GM23248 (cell line): ENCODE measurements at regions not wholly inside any gene's neighbourhood (a gene's known extent, or its start where the extent isn't known, plus 50 kb on each side); places are given as distances from the start of the nearest gene placed in this dataset.

Experiments
- DNase-seq: peaks from one replicate; pipeline ENCODE4 v3.0.0-alpha.2; 2015
- H2AFZ ChIP-seq: fragments of 200-600 bp; sonication (generic); 2 replicates; pipeline ENCODE4 v1.6.1; 2016; ENCODE audit warnings: antibody characterized with exemption
- H3F3A ChIP-seq: fragments of 200-600 bp; sonication (generic); 2 replicates; pipeline ENCODE4 v1.6.1; 2016; ENCODE audit warnings: mild to moderate bottlenecking, antibody characterized with exemption, mixed run types; ENCODE audit not compliant: insufficient read depth
- H3K27ac ChIP-seq: fragments of 200-600 bp; sonication (generic); 2 replicates; pipeline ENCODE4 v1.5.1; 2016; ENCODE audit warnings: mild to moderate bottlenecking
- H3K27me3 ChIP-seq: fragments of 200-600 bp; sonication (generic); replicated peaks from 2 replicates; pipeline ENCODE4 v1.6.1; 2016; ENCODE audit warnings: mild to moderate bottlenecking; ENCODE audit not compliant: insufficient read depth
- H3K36me3 ChIP-seq: fragments of 200-600 bp; sonication (generic); 2 replicates; pipeline ENCODE4 v1.6.1; 2016; ENCODE audit warnings: low read depth, mild to moderate bottlenecking
- H3K4me1 ChIP-seq: fragments of 200-600 bp; sonication (generic); 2 replicates; pipeline ENCODE4 v1.6.1; 2016; ENCODE audit warnings: mild to moderate bottlenecking; ENCODE audit not compliant: insufficient read depth
- H3K4me2 ChIP-seq: fragments of 200-600 bp; sonication (generic); one replicate; pipeline ENCODE4 v1.6.1; 2016; ENCODE audit warnings: mild to moderate bottlenecking; ENCODE audit not compliant: unreplicated experiment
- H3K4me3 ChIP-seq: fragments of 200-600 bp; sonication (generic); 2 replicates; pipeline ENCODE4 v1.5.1; 2016; ENCODE audit warnings: mild to moderate bottlenecking
- H3K79me2 ChIP-seq: fragments of 200-600 bp; sonication (generic); 2 replicates; pipeline ENCODE4 v1.6.1; 2016; ENCODE audit warnings: mild to moderate bottlenecking; ENCODE audit not compliant: insufficient read depth
- H3K9ac ChIP-seq: fragments of 200-600 bp; sonication (generic); 2 replicates; pipeline ENCODE4 v1.6.1; 2016; ENCODE audit warnings: mild to moderate bottlenecking
- H3K9me2 ChIP-seq: fragments of 200-600 bp; sonication (generic); 2 replicates; pipeline ENCODE4 v1.6.1; 2016; ENCODE audit warnings: mixed run types, mild to moderate bottlenecking, moderate library complexity; ENCODE audit not compliant: insufficient read depth
- H3K9me3 ChIP-seq: fragments of 200-600 bp; sonication (generic); one replicate; pipeline ENCODE4 v1.6.1; 2017; ENCODE audit warnings: low read depth
- H4K20me1 ChIP-seq: fragments of 200-600 bp; sonication (generic); 2 replicates; pipeline ENCODE4 v1.6.0; 2016; ENCODE audit not compliant: insufficient read depth
- EZH2 ChIP-seq: fragments of 200-600 bp; sonication (generic); IDR thresholded peaks from 2 replicates; pipeline ENCODE4 v1.6.1; 2018; ENCODE audit warnings: antibody characterized with exemption, mild to moderate bottlenecking; ENCODE audit not compliant: insufficient read depth, poor library complexity, severe bottlenecking
- EZH2phosphoT487 ChIP-seq: fragments of 200-600 bp; sonication (generic); IDR thresholded peaks from 2 replicates; pipeline ENCODE4 v1.6.1; 2018; ENCODE audit warnings: antibody characterized with exemption, moderate library complexity, mild to moderate bottlenecking, low read depth; ENCODE audit not compliant: insufficient read depth
- WGBS, 2 experiments: methylation state at CpG; one replicate each; pipeline ENCODE4 v1.1.6; 2015 to 2017; ENCODE audit warnings: low lambda C conversion rate in 2 of 2, low coverage in 1 of 2; ENCODE audit errors: missing lambda C conversion rate in 2 of 2; 5-methylcytosine and 5-hydroxymethylcytosine counted together
- in situ Hi-C: fragments of 300-500 bp; cut with MboI; formaldehyde crosslinking; loops from 2 replicates; pipeline ENCODE4 v1.15.0; 2020

- Histone ChIP-seq H3K9me3 (no peaks in the 10 kb centered on the region), H3K9me2 (no peaks in the 10 kb centered on the region), H2AFZ (no peak overlapping the region), H3K36me3 (no peaks in the 10 kb centered on the region), H3K27ac (no peak overlapping the region), H3K79me2 (no peaks in the 10 kb centered on the region), H3K4me2 (no peak overlapping the region), H3K9ac (no peak overlapping the region), H4K20me1 (no peaks in the 10 kb centered on the region), H3K27me3 (no peaks in the 10 kb centered on the region), H3F3A (no peaks in the 10 kb centered on the region), H3K4me1 (no peaks in the 10 kb centered on the region), H3K4me3 (no peak overlapping the region)
- no peak for DNase-seq
- 66 to 70% methylated on average over 4 of the region's 4 CpGs for WGBS, 2 experiments
- in situ Hi-C loops = no loop called here
- no peak for TF ChIP-seq EZH2phosphoT487
- no peak for TF ChIP-seq EZH2
These were observed 1131.5 kb downstream of the SI start for GRCh38 chr3:163946785-163947184.

GRCh38 chr3:163943664-163944063 lies 1134.6 kb downstream of the SI start:
- H3K9me2 ChIP-seq = no peaks in the 10 kb centered on the region
- TF ChIP-seq EZH2phosphoT487 = no peak
- no peak for TF ChIP-seq EZH2
- no peak overlapping the region for H3K4me3 ChIP-seq
- no peak overlapping the region for H3K4me2 ChIP-seq
- no peak overlapping the region for H3K27ac ChIP-seq
- H3K4me1 ChIP-seq = no peaks in the 10 kb centered on the region
- no peaks in the 10 kb centered on the region for H3K79me2 ChIP-seq
- no peaks in the 10 kb centered on the region for H3K36me3 ChIP-seq
- DNase-seq = no peak
- WGBS, 2 experiments = 32 to 41% methylated on average over 1 of the region's 1 CpG
- no peak overlapping the region for H2AFZ ChIP-seq
- H4K20me1 ChIP-seq = no peaks in the 10 kb centered on the region
- in situ Hi-C loops = no loop called here
- no peaks in the 10 kb centered on the region for H3K9me3 ChIP-seq
- no peaks in the 10 kb centered on the region for H3F3A ChIP-seq
- no peak overlapping the region for H3K9ac ChIP-seq
- H3K27me3 ChIP-seq = no peaks in the 10 kb centered on the region

GRCh38 chr3:163939926-163940325 lies 1138.4 kb downstream of the SI start:
- Histone ChIP-seq H3K9me2 (no peaks in the 10 kb centered on the region), H3K27me3 (no peaks in the 10 kb centered on the region), H2AFZ (no peak overlapping the region), H4K20me1 (no peaks in the 10 kb centered on the region), H3F3A (no peaks in the 10 kb centered on the region), H3K4me2 (no peak overlapping the region), H3K4me1 (no peaks in the 10 kb centered on the region), H3K9ac (no peak overlapping the region), H3K4me3 (no peak overlapping the region), H3K36me3 (no peaks in the 10 kb centered on the region), H3K27ac (no peak overlapping the region), H3K79me2 (no peaks in the 10 kb centered on the region), H3K9me3 (no peaks in the 10 kb centered on the region)
- whole genome bisulfite sequencing, 2 experiments = 23 to 25% methylated on average over 3 of the region's 3 CpGs
- no peak for DNase-seq
- TF ChIP-seq EZH2phosphoT487 (no peak), EZH2 (no peak)
- in situ Hi-C loops = no loop called here

- Histone ChIP-seq H2AFZ (no peak overlapping the region), H3K9ac (no peak overlapping the region), H3K9me3 (no peaks in the 10 kb centered on the region), H3K4me2 (no peak overlapping the region), H3K27me3 (no peaks in the 10 kb centered on the region), H3K36me3 (no peaks in the 10 kb centered on the region), H3K4me3 (no peak overlapping the region), H3F3A (no peaks in the 10 kb centered on the region), H4K20me1 (no peaks in the 10 kb centered on the region), H3K79me2 (no peaks in the 10 kb centered on the region), H3K9me2 (no peaks in the 10 kb centered on the region), H3K4me1 (no peaks in the 10 kb centered on the region), H3K27ac (no peak overlapping the region)
- no peak for TF ChIP-seq EZH2
- TF ChIP-seq EZH2phosphoT487 = no peak
- 0% methylated on average over 1 of the region's 1 CpG for WGBS, 2 experiments
- in situ Hi-C loops = no loop called here
- no peak for DNase-seq
These were observed 1141.8 kb downstream of the SI start for GRCh38 chr3:163936543-163936942.

GRCh38 chr3:163935411-163935810 lies 1142.9 kb downstream of the SI start:
- H3K4me2 ChIP-seq = no peak overlapping the region

More at GRCh38 chr3:163935411-163935810, 1142.9 kb downstream of the SI start:
- Histone ChIP-seq H3K27ac (no peak overlapping the region), H2AFZ (no peak overlapping the region), H3K4me1 (no peaks in the 10 kb centered on the region), H3K79me2 (no peaks in the 10 kb centered on the region), H3K9me3 (no peaks in the 10 kb centered on the region), H3K9me2 (no peaks in the 10 kb centered on the region), H3F3A (no peaks in the 10 kb centered on the region), H3K4me3 (no peak overlapping the region), H4K20me1 (no peaks in the 10 kb centered on the region), H3K36me3 (no peaks in the 10 kb centered on the region), H3K9ac (no peak overlapping the region), H3K27me3 (no peaks in the 10 kb centered on the region)
- TF ChIP-seq EZH2 (no peak), EZH2phosphoT487 (no peak)
- in situ Hi-C loops = no loop called here
- no peak for DNase-seq
- WGBS, 2 experiments = 14 to 18% methylated on average over 3 of the region's 3 CpGs
